OCI-LY1 (cell line): ENCODE measurements at regions not wholly inside any gene's neighbourhood (a gene's known extent, or its start where the extent isn't known, plus 50 kb on each side); places are given as distances from the start of the nearest gene placed in this dataset.
"Not testable (repeated sequence)": the region's sequence is repeated elsewhere in the genome, so short reads cannot be mapped to it uniquely, and the experiment has no call there.

Source experiments
- CTCF ChIP-seq: fragments of 200-600 bp; sonication (generic), shearing (Covaris generic); IDR thresholded peaks from 2 replicates; pipeline ENCODE4 v1.5.1; 2017; ENCODE audit warnings: mild to moderate bottlenecking, antibody characterized with exemption, low read length, moderate library complexity, mixed read lengths
- EZH2 ChIP-seq: fragments of 200-600 bp; sonication (generic), shearing (Covaris generic); IDR thresholded peaks from 2 replicates; pipeline ENCODE4 v1.8.0; 2017; ENCODE audit warnings: borderline replicate concordance, mixed run types, mild to moderate bottlenecking, antibody characterized with exemption, low read length, moderate library complexity, mixed read lengths

DNA sequence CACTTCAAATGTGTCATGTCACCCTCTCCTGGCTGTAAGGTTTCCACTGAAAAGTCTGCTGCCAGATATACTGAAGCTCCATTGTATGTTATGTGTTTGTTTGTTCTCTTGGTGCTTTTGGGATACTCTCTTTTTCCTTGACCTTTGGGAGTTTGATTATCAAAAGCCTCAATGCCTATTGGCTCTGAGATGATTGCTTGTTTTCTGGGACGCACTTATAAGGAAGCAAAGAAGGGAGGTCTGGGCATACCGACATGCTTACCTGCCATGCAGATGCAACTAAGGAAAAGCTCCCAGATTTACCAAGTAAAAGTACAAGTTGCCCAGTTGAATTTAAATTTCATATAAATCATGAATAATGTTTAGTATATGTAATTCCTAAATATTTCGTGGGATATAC lies 145.3 kb downstream of the SYT15 start:
- not testable (repeated sequence) for TF ChIP-seq CTCF, EZH2
